Skeletal muscle tissue (tissue), 3 donors: ENCODE measurements at regions not wholly inside any gene's neighbourhood (a gene's known extent, or its start where the extent isn't known, plus 50 kb on each side); places are given as distances from the start of the nearest gene placed in this dataset.

Experiments used
- H3K27ac ChIP-seq: one replicate; pipeline ENCODE4 v1.7.0; 2013; ENCODE audit warnings: mild to moderate bottlenecking, low read depth, low read length, inconsistent platforms
- H3K27me3 ChIP-seq, 3 donors: one replicate each; pipeline ENCODE4 v1.7.0; 2013; ENCODE audit warnings: low read length in 3 of 3; ENCODE audit not compliant: control insufficient read depth in 3 of 3, insufficient read depth in 3 of 3
- H3K36me3 ChIP-seq, 3 donors: one replicate each; pipeline ENCODE4 v1.7.0; 2013; ENCODE audit warnings: low read length in 3 of 3; ENCODE audit not compliant: control insufficient read depth in 3 of 3, insufficient read depth in 3 of 3
- H3K4me1 ChIP-seq, 3 donors: one replicate each; pipeline ENCODE4 v1.7.0; 2013; ENCODE audit warnings: low read length in 3 of 3, mild to moderate bottlenecking in 3 of 3; ENCODE audit not compliant: control insufficient read depth in 3 of 3, insufficient read depth in 3 of 3
- H3K4me3 ChIP-seq, 3 donors: one replicate each; pipeline ENCODE4 v1.7.0; 2013; ENCODE audit warnings: low read length in 3 of 3
- H3K9ac ChIP-seq, 3 donors: one replicate each; pipeline ENCODE4 v1.7.0; 2013; ENCODE audit warnings: low read length in 3 of 3, mild to moderate bottlenecking in 3 of 3, moderate library complexity in 2 of 3, low read depth in 1 of 3
- H3K9me3 ChIP-seq, 3 donors: one replicate each; pipeline ENCODE4 v1.7.0; 2013; ENCODE audit warnings: low read length in 3 of 3; ENCODE audit not compliant: control insufficient read depth in 3 of 3
- donor health status: Osteomylitis.

DNA sequence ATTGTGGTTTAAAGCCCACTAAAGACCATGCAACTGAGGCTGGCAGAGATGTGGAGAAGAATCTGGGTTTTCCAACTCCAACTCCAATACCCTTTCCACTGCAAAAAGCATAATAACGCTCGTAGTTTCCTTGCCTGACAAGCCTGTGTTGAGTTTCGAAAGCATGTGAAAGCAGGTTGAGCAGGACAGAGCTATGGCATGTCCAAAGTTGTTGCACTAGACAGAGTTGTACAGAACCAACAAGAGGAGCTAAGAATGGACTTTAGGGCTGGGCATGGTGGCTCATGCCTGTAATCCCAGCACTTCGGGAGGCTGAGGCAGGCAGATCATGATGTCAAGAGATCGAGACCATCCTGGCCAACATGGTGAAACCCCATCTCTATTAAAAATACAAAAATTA, 572.0 kb upstream of the TBX3 start:
- H3K27ac ChIP-seq, result no peak overlapping the region
- no peaks in the 10 kb centered on the region for H3K36me3 ChIP-seq
- no peak overlapping the region for H3K9ac ChIP-seq
- H3K9me3 ChIP-seq, result no peaks in the 10 kb centered on the region
- H3K27me3 ChIP-seq, result no peaks in the 10 kb centered on the region
- H3K4me3 ChIP-seq, result no peak overlapping the region
- H3K4me1 ChIP-seq, result no peaks in the 10 kb centered on the region

DNA sequence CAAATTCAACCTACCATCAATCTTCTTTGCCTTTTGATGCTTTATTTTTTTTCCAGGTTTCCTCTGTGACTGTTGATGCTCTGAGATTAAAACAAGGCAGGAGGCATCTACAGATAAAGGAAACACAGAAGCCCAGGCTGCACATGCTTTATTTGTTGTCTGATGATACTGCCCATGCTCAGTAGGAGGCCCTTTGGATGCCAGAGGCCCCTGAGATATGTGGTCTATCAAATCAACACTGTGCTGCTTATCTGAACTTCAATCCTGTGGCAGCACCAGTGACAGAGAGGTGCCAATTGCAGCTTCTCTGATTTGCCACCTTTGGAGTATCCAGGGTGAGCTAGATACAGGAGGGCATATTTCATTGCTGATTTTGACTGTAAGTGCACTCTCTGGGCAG, 571.3 kb upstream of the TBX3 start:
- no peak overlapping the region for H3K9ac ChIP-seq
- no peaks in the 10 kb centered on the region for H3K27me3 ChIP-seq
- H3K36me3 ChIP-seq, result no peaks in the 10 kb centered on the region
- H3K4me1 ChIP-seq, result no peaks in the 10 kb centered on the region
- H3K27ac ChIP-seq, result no peak overlapping the region
- H3K9me3 ChIP-seq, result no peaks in the 10 kb centered on the region
- H3K4me3 ChIP-seq, result no peak overlapping the region

DNA sequence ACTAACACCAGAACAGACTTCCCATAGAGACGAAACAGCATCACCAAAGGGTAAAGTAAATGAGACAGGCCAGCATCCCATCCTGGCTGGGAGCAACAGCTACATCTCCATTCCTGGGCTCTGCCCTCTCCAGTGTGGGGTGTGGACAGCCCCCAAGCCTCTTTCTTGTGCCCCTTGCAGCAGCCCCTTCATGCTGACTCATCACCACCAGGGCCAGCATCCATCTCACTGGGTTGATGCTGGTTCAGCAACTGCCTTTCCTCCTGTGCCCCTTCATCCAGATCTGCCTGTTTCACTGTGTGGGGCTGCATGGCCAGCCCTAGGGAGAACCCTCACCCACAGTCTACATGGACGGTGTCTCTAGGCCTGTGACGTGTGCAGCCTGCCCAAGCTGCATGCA, 569.1 kb upstream of the TBX3 start:
- Histone ChIP-seq H3K4me1 (no peaks in the 10 kb centered on the region), H3K36me3 (no peaks in the 10 kb centered on the region), H3K27ac (no peak overlapping the region), H3K9me3 (no peaks in the 10 kb centered on the region), H3K27me3 (no peaks in the 10 kb centered on the region), H3K9ac (no peak overlapping the region), H3K4me3 (no peak overlapping the region)

DNA sequence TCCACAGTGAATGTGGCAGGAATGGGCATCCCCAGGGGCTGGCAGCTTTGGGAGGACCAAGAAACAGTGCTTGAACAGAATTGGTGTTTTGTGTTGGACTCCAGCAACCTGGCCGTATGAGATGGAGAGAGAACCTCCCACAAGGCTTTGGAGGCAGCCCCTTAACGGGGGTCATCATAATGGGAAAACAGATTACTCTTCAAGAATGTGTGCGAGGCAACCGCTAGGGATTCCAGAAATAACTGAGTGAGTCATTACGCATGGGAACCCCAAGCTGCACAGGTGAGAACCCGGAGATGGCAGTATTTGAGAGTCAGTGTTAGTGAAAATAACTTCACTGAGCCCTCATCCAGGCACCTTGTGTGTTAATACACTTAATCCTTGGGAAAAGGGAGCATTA, 567.8 kb upstream of the TBX3 start:
- no peaks in the 10 kb centered on the region for H3K27me3 ChIP-seq
- no peak overlapping the region for H3K9ac ChIP-seq
- H3K27ac ChIP-seq, result no peak overlapping the region
- no peaks in the 10 kb centered on the region for H3K4me1 ChIP-seq
- no peaks in the 10 kb centered on the region for H3K9me3 ChIP-seq
- H3K36me3 ChIP-seq, result no peaks in the 10 kb centered on the region
- no peak overlapping the region for H3K4me3 ChIP-seq

DNA sequence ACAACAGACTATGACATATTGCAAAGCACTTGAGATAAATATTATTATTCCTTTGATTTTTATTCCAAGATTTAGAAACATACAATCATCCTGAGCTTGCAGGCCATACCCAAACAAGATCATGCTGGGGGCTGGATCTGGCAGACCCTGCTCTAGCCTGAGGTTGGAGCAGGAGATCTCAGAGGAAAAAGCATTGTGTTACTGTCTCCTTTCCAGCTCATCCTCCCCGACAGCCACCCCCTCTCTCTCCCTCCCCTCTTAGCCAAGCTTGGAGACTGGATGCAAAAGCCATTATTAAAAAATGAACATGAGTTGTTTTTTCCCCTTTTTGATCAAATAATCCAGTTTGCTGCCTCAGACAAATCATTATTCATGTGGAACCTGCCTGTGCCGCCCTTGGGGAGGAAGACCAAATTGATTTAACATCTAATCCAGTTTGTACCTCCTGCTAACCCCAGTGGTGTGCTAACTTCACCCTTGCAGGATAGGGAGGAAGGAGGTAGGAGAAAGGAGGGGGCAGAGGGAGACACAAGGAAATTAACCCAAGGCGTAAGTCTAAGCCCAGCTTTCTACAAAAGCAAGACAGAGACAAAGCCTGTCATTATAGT, 565.8 kb upstream of the TBX3 start:
- Histone ChIP-seq H3K4me1 (no peaks in the 10 kb centered on the region), H3K4me3 (no peak overlapping the region), H3K27ac (no peak overlapping the region), H3K9me3 (no peaks in the 10 kb centered on the region), H3K9ac (no peak overlapping the region), H3K27me3 (no peaks in the 10 kb centered on the region), H3K36me3 (no peaks in the 10 kb centered on the region)

DNA sequence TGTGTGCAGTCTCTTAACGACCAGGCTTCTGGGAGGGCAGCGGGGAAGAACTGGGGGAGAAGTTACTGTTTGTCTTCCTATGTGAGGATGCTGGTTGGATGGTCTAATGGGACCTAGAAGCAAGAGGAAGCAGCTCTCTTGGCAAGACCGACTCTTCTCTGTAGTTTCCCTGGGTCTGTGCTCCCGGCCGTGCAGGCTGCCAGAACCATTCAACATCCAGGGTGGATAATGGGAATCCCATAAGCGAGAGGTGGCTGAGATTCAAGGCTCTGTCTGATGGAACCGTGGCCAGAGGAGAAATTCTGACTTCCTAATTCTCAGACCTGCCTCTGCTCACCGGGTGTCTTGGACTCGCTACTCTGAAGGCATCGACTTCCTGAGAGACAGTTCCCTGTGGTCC, 561.0 kb upstream of the TBX3 start:
- Histone ChIP-seq H3K27ac (no peak overlapping the region), H3K4me1 (no peaks in the 10 kb centered on the region), H3K9ac (no peak overlapping the region), H3K36me3 (no peaks in the 10 kb centered on the region), H3K27me3 (no peaks in the 10 kb centered on the region), H3K9me3 (no peaks in the 10 kb centered on the region), H3K4me3 (no peak overlapping the region)

DNA sequence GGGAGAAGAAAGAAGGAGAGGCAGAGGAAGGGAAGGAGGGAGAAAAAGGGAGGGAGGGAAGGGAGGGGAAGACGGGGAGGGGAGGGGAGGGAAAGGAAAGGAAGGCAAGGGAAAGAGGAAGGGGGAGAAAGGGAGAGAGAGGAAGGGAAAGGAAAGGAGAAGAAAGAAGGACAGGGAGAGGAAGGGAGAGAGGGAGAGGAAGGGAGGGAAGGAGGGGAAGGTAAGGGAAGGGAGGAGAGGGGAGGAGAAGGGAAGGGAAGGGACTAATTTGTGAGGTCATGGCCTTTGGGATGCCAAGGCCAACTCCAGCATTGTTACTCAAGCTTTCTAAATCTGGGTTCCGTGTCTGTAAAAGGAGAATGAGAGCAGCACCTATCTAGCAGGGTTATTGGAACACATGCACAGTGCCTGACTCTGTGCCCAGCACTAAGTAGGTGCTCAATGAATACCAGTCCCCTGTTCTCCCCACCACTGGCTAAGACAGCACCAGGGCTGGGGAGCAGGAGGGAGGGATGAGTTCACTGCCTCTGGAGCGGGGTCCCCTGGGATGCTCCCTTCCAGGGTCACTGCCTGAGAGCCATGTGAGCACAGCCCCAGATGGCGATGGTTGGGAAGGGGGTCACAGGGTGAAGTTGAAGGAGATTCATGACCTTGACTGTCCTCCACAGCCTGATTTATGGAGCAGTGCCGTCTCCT, 560.1 kb upstream of the TBX3 start:
- Histone ChIP-seq H3K4me1 (no peaks in the 10 kb centered on the region), H3K9me3 (no peaks in the 10 kb centered on the region), H3K27me3 (no peaks in the 10 kb centered on the region), H3K9ac (no peak overlapping the region), H3K4me3 (no peak overlapping the region), H3K27ac (no peak overlapping the region), H3K36me3 (no peaks in the 10 kb centered on the region)

DNA sequence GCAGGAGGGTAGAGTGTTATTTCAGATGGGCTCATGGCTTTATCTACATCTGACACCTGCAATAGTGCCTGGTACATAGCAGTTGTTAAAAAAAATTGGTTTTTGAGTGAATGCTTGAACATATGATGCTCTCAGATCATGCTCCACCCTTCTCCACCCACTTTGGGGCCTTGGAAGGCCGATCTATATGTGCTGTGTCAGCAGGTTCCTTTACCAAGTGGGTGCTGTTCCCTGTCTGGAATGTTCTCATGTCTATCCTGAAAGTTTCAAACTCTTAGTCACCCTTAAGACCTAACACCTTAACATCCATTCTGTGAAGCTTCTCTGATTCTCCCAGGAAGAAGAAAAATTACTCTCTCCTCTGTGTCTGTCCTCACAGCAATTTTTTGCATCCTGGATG, 556.3 kb upstream of the TBX3 start:
- no peak overlapping the region for H3K9ac ChIP-seq
- H3K9me3 ChIP-seq, result no peaks in the 10 kb centered on the region
- H3K36me3 ChIP-seq, result no peaks in the 10 kb centered on the region
- no peaks in the 10 kb centered on the region for H3K4me1 ChIP-seq
- H3K4me3 ChIP-seq, result no peak overlapping the region
- no peak overlapping the region for H3K27ac ChIP-seq
- no peaks in the 10 kb centered on the region for H3K27me3 ChIP-seq

DNA sequence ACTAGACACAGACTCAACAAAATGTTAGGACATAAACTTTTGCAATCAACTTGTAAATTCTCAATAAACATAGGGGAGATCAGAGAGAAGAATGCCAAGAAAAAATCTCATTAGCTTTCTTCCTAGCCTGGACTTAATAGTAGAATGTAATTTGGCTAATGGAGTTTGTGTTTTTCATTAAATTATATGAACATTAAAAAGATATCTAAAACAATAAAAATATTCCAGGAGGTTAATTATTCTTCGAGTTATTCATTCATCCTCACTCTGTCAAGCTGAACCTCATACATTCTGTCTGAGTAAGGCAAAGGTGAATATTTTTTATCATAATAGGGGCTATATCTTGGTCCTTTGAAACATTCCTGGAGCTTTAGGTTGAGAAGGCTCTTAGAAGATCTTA, 551.9 kb upstream of the TBX3 start:
- Histone ChIP-seq H3K27me3 (no peaks in the 10 kb centered on the region), H3K9me3 (no peaks in the 10 kb centered on the region), H3K27ac (no peak overlapping the region), H3K36me3 (no peaks in the 10 kb centered on the region), H3K4me3 (no peak overlapping the region), H3K9ac (no peak overlapping the region), H3K4me1 (no peaks in the 10 kb centered on the region)

DNA sequence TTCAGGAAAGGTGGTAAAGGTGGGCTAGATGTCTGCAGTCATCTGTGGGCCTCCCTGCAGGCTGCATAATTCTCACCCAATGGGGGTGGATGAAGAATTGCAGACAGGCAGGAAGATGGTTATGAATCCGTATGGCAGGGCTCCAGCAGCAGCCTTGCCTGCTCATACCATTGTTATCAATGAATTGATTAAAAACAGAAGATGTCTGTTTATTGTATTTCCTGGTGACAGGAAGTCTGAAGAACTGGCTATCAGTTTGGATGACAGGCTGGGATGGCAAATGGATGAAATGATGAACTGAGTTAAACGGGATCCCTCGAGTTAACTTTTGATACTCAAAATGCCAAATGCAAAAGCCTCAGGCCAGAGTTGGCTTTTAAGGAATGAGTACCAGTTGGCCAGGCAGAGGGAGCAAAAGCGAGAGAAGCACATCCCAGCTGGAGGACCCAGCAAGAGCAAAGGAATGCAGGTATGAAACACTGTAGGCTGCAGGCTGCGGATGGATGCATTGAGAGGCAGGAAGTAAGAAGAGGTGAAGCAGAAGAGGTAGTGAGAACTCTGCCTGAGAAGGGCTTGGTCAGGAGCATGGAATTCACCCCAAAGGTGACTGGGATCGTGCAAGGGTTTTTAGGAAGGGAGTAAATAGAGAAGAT, 550.0 kb upstream of the TBX3 start:
- Histone ChIP-seq H3K4me1 (peaks cover 4 to 5% (median 5%) of the 10 kb centered on the region in 3 donors), H3K27ac (no peak overlapping the region), H3K27me3 (no peaks in the 10 kb centered on the region), H3K9ac (no peak overlapping the region), H3K9me3 (no peaks in the 10 kb centered on the region), H3K36me3 (no peaks in the 10 kb centered on the region), H3K4me3 (no peak overlapping the region)
